Transverse colon (tissue), 4 donors: ENCODE measurements at regions not wholly inside any gene's neighbourhood (a gene's known extent, or its start where the extent isn't known, plus 50 kb on each side); places are given as distances from the start of the nearest gene placed in this dataset.

ENCODE experiments used
- DNase-seq: peaks from one replicate; pipeline ENCODE4 v3.0.0-alpha.2; 2019
- H3K27ac ChIP-seq, 4 donors: fragments of 200-600 bp; sonication (generic); 2 replicates each; pipeline ENCODE4 v1.5.1; 2016 to 2018; ENCODE audit warnings: inconsistent platforms in 4 of 4
- H3K27me3 ChIP-seq: fragments of 200-600 bp; sonication (generic); 2 replicates; pipeline ENCODE4 v1.5.1; 2017; ENCODE audit warnings: inconsistent platforms
- H3K36me3 ChIP-seq, 4 donors: fragments of 200-600 bp; sonication (generic); 2 replicates each; pipeline ENCODE4 v1.5.1; 2017 to 2019; ENCODE audit warnings: inconsistent platforms in 4 of 4
- H3K4me1 ChIP-seq, 4 donors: fragments of 200-600 bp; sonication (generic); 2 replicates each; pipeline ENCODE4 v1.5.1; 2017 to 2020; ENCODE audit warnings: inconsistent platforms in 4 of 4
- H3K4me3 ChIP-seq, 4 donors: fragments of 200-600 bp; sonication (generic); 1 replicate in 1 of 4; 2 replicates in 3 of 4; pipeline versions ENCODE4 v1.5.1 to v1.6.1; 2017 to 2019; ENCODE audit warnings: inconsistent platforms in 4 of 4
- H3K9me3 ChIP-seq, 2 donors: fragments of 200-600 bp; sonication (generic); 2 replicates each; pipeline ENCODE4 v1.5.1; 2017 to 2019; ENCODE audit warnings: inconsistent platforms in 2 of 2
- CTCF ChIP-seq, 5 experiments: fragments of 200-600 bp in 3 of 5; fragments of 450-650 bp in 2 of 5; sonication (generic) in 3 of 5; IDR thresholded peaks; 1 replicate in 2 of 5; 2 replicates in 3 of 5; pipeline ENCODE4 v1.5.1; 2016 to 2017; ENCODE audit warnings: antibody characterized with exemption in 5 of 5, inconsistent platforms in 3 of 5, mild to moderate bottlenecking in 2 of 5, moderate library complexity in 1 of 5
- EP300 ChIP-seq: sonication (generic); formaldehyde crosslinking; IDR thresholded peaks from one replicate; pipeline ENCODE4 v1.6.1; 2017; ENCODE audit warnings: antibody characterized with exemption, low read depth
- POLR2A ChIP-seq: fragments of 450-650 bp; IDR thresholded peaks from one replicate; pipeline ENCODE4 v1.6.1; 2016; ENCODE audit warnings: antibody characterized with exemption, mild to moderate bottlenecking, moderate library complexity
- POLR2AphosphoS5 ChIP-seq, 3 donors: sonication (generic); formaldehyde crosslinking; IDR thresholded peaks; one replicate each; pipeline ENCODE4 v1.6.1; 2016; ENCODE audit warnings: antibody characterized with exemption in 3 of 3
- WGBS, 2 donors: methylation state at CpG; one replicate each; pipeline ENCODE4 v1.1.5; 2018; ENCODE audit warnings: low coverage in 1 of 2; 5-methylcytosine and 5-hydroxymethylcytosine counted together
- in situ Hi-C, 4 donors: fragments of 200-750 bp; cut with MboI; loops; one replicate each; pipeline versions ENCODE4 v1.15.0 to v1.15.1; 2017; ENCODE audit warnings: low sequenced_read_pairs in 3 of 4, low pct_ligation_motif_present in 1 of 4, low pct_unique_long_range_greater_than_20kb in 1 of 4
- intact Hi-C: fragments of 100-400 bp; cut with DNase I; formaldehyde crosslinking; loops from one replicate; pipeline ENCODE4 v1.15.1; 2023; ENCODE audit warnings: low total_unique reads

- peaks cover 0 to 8% (median 6%) of the 10 kb centered on the region in 4 donors for H3K4me1 ChIP-seq
- in situ Hi-C loops (no loop called here), intact Hi-C loops (no loop called here)
- H3K27me3 ChIP-seq: no peaks in the 10 kb centered on the region
- TF ChIP-seq CTCF (IDR thresholded peaks at IDR 0.05): no peak
- H3K4me3 ChIP-seq: no peak overlapping the region
- no peak overlapping the region for H3K27ac ChIP-seq
- H3K36me3 ChIP-seq: no peaks in the 10 kb centered on the region
- 44 to 52% methylated on average over 5 to 8 of the region's 8 CpGs for WGBS, 2 donors
- no peak for DNase-seq
- no peaks in the 10 kb centered on the region for H3K9me3 ChIP-seq
Measured at GRCh38 chr11:127679816-127680545, 679.4 kb upstream of the KIRREL3 start.

- 59 to 90% methylated on average over 2 of the region's 2 CpGs for WGBS, 2 donors
- intact Hi-C loops: no loop called here
Measured at GRCh38 chr11:127678631-127679030, 678.1 kb upstream of the KIRREL3 start.

GRCh38 chr11:127677660-127678425, 677.3 kb upstream of the KIRREL3 start:
- no peaks in the 10 kb centered on the region for H3K27me3 ChIP-seq
- in situ Hi-C loops: no loop called here
- DNase-seq: no peak
- WGBS, 2 donors: 88 to 100% methylated on average over 3 to 4 of the region's 4 CpGs
- intact Hi-C loops: no loop called here
- TF ChIP-seq EP300 (no peak), POLR2A (no peak), POLR2AphosphoS5 (IDR thresholded peaks at IDR 0.05) (no peak), CTCF (IDR thresholded peaks at IDR 0.05) (no peak)
- no peak overlapping the region for H3K27ac ChIP-seq
- no peak overlapping the region for H3K4me3 ChIP-seq
- no peaks in the 10 kb centered on the region for H3K36me3 ChIP-seq
- peaks cover 0 to 8% (median 6%) of the 10 kb centered on the region in 4 donors for H3K4me1 ChIP-seq
- H3K9me3 ChIP-seq: no peaks in the 10 kb centered on the region

More at GRCh38 chr11:127678631-127679030, 678.1 kb upstream of the KIRREL3 start:
- Histone ChIP-seq H3K4me1 (peaks cover 0 to 8% (median 6%) of the 10 kb centered on the region in 4 donors), H3K27ac (no peak overlapping the region), H3K27me3 (no peaks in the 10 kb centered on the region), H3K36me3 (no peaks in the 10 kb centered on the region), H3K4me3 (no peak overlapping the region), H3K9me3 (no peaks in the 10 kb centered on the region)
- DNase-seq: no peak
- in situ Hi-C loops: no loop called here
- TF ChIP-seq EP300 (no peak), POLR2A (no peak), CTCF (IDR thresholded peaks at IDR 0.05) (no peak), POLR2AphosphoS5 (IDR thresholded peaks at IDR 0.05) (no peak)

- H3K4me3 ChIP-seq: no peak overlapping the region
- no peaks in the 10 kb centered on the region for H3K36me3 ChIP-seq
- in situ Hi-C loops (no loop called here), intact Hi-C loops (no loop called here)
- TF ChIP-seq POLR2A: no peak
- TF ChIP-seq POLR2AphosphoS5 (IDR thresholded peaks at IDR 0.05): no peak
- TF ChIP-seq CTCF (IDR thresholded peaks at IDR 0.05): no peak
- no peaks in the 10 kb centered on the region for H3K9me3 ChIP-seq
- H3K27ac ChIP-seq: no peak overlapping the region
- WGBS, 2 donors: 17 to 28% methylated on average over 2 of the region's 2 CpGs
- H3K4me1 ChIP-seq: peaks cover 0 to 8% (median 6%) of the 10 kb centered on the region in 4 donors
- no peaks in the 10 kb centered on the region for H3K27me3 ChIP-seq
- DNase-seq: no peak
Measured at GRCh38 chr11:127675581-127675980, 675.0 kb upstream of the KIRREL3 start.
